Hippocampal formation (tissue), 2 donors: ENCODE measurements at regions not wholly inside any gene's neighbourhood (a gene's known extent, or its start where the extent isn't known, plus 50 kb on each side); places are given as distances from the start of the nearest gene placed in this dataset.

Source experiments
- DNase-seq, 2 donors: peaks; one replicate each; lab custom pipeline; 2025; lab: John Stamatoyannopoulos, UW

GRCh38 chr21:39105836-39106235 is 77.4 kb downstream of the PSMG1 start:
- DNase-seq, result no peak

- no peak for DNase-seq
Observed at GRCh38 chr21:39105341-39105765, 77.9 kb downstream of the PSMG1 start.

GRCh38 chr21:39104911-39105310 is 78.3 kb downstream of the PSMG1 start:
- no peak for DNase-seq

GRCh38 chr21:39103689-39104088 is 79.6 kb downstream of the PSMG1 start:
- no peak for DNase-seq

GRCh38 chr21:39099859-39100258 is 83.4 kb downstream of the PSMG1 start:
- no peak for DNase-seq

- DNase-seq, result no peak
Observed at GRCh38 chr21:39098696-39099200, 84.5 kb downstream of the PSMG1 start.

- DNase-seq, result no peak
Observed at GRCh38 chr21:39097981-39098380, 85.3 kb downstream of the PSMG1 start.

- peak in 1 of 2 donors; percentile 7 for DNase-seq
Observed at GRCh38 chr21:39097335-39097861, 85.9 kb downstream of the PSMG1 start.

GRCh38 chr21:39096754-39097153 is 86.5 kb downstream of the PSMG1 start:
- no peak for DNase-seq

GRCh38 chr21:39095681-39096080 is 87.6 kb downstream of the PSMG1 start:
- DNase-seq, result no peak

- no peak for DNase-seq
Observed at GRCh38 chr21:39094847-39095579, 88.2 kb downstream of the PSMG1 start.

- no peak for DNase-seq
Observed at GRCh38 chr21:39094087-39094780, 89.0 kb downstream of the PSMG1 start.

- no peak for DNase-seq
Observed at GRCh38 chr21:39093526-39093925, 89.7 kb downstream of the PSMG1 start.

GRCh38 chr21:39088831-39089380 is 94.3 kb downstream of the PSMG1 start:
- DNase-seq, result no peak

GRCh38 chr21:39088031-39088370 is 95.2 kb downstream of the PSMG1 start:
- DNase-seq, result no peak

- DNase-seq, result no peak
Observed at GRCh38 chr21:39087238-39088030, 95.8 kb downstream of the PSMG1 start.

- DNase-seq, result no peak
Observed at GRCh38 chr21:39086547-39086946, 96.7 kb downstream of the PSMG1 start.

- DNase-seq, result no peak
Observed at GRCh38 chr21:39085843-39086405, 97.3 kb downstream of the PSMG1 start.

- no peak for DNase-seq
Observed at GRCh38 chr21:39084979-39085729, 98.1 kb downstream of the PSMG1 start.

GRCh38 chr21:39084073-39084472 is 99.2 kb downstream of the PSMG1 start:
- no peak for DNase-seq
